Esophagus muscularis mucosa (tissue), 3 donors: ENCODE measurements at regions not wholly inside any gene's neighbourhood (a gene's known extent, or its start where the extent isn't known, plus 50 kb on each side); places are given as distances from the start of the nearest gene placed in this dataset.

ENCODE experiments used
- POLR2A ChIP-seq: fragments of 450-650 bp; IDR thresholded peaks from one replicate; pipeline ENCODE4 v1.6.1; 2017; ENCODE audit warnings: antibody characterized with exemption, moderate library complexity, mild to moderate bottlenecking, low read depth
- TF ChIP-seq, protein P1 (sequence below), 3 experiments: fragments of 200-600 bp in 2 of 3; fragments of 450-650 bp in 1 of 3; sonication (generic) in 2 of 3; IDR thresholded peaks; one replicate each; pipeline ENCODE4 v1.5.1; 2017 to 2019; ENCODE audit warnings: antibody characterized with exemption in 3 of 3, mild to moderate bottlenecking in 2 of 3, moderate library complexity in 1 of 3

DNA sequence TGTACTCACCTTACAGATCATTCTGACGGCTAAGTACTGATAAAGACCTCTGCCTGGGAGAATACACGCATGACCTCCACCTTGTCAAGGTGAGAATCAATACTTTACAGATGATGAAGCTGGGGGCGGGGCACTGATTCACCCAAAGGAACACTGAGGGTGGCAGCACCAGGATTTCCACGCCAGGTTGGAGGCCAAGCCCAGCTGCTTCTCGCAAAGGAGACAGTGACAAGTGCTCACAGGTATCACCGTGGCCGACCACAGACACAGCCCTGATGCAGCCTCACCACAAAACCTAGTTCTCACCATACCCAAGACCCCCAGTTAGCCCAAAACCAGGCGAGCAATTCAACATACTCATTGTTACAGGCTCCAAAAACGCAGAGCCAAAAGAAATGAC, 434.2 kb downstream of the SOX9 start:
- TF ChIP-seq POLR2A: no peak
- TF ChIP-seq, protein P1, sequence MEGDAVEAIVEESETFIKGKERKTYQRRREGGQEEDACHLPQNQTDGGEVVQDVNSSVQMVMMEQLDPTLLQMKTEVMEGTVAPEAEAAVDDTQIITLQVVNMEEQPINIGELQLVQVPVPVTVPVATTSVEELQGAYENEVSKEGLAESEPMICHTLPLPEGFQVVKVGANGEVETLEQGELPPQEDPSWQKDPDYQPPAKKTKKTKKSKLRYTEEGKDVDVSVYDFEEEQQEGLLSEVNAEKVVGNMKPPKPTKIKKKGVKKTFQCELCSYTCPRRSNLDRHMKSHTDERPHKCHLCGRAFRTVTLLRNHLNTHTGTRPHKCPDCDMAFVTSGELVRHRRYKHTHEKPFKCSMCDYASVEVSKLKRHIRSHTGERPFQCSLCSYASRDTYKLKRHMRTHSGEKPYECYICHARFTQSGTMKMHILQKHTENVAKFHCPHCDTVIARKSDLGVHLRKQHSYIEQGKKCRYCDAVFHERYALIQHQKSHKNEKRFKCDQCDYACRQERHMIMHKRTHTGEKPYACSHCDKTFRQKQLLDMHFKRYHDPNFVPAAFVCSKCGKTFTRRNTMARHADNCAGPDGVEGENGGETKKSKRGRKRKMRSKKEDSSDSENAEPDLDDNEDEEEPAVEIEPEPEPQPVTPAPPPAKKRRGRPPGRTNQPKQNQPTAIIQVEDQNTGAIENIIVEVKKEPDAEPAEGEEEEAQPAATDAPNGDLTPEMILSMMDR (IDR thresholded peaks at IDR 0.05): no peak
